GM12872 (cell line): ENCODE measurements at regions not wholly inside any gene's neighbourhood (a gene's known extent, or its start where the extent isn't known, plus 50 kb on each side); places are given as distances from the start of the nearest gene placed in this dataset.

Source experiments
- TF ChIP-seq, protein P1 (sequence below): IDR thresholded peaks from 3 replicates; pipeline ENCODE4 v1.5.1; 2011; ENCODE audit warnings: low read depth, mild to moderate bottlenecking, low read length, moderate library complexity; ENCODE audit not compliant: insufficient read depth

DNA sequence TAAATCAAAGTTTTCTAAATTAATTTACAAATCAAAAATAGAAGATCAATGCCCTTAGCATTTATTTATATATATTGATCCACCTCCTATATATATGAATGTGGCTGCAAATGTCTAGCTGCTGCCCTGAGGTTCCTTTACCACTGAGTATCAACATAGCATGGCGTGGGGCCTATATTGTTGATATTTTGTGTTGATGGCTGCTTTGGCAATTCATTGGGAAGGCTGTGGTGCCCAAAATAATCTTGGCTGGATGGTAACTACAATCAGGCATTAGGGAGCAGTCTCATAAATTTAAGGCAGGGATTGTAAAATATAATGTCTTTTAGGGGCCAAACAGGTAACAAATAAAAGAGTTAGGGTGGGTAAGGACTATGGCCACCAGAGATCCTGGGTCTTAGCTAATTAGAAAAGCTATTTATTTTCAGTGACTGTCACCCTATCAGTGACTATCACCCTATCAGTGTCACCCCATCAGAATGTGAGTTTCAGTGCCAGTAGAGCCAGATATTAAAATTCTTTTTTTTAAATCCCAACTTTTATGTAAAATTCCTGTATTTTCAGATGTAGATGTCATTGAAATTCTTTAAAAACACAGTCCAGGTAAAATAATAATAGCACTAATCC lies 190.7 kb upstream of the PCSK5 start:
- TF ChIP-seq, protein P1, sequence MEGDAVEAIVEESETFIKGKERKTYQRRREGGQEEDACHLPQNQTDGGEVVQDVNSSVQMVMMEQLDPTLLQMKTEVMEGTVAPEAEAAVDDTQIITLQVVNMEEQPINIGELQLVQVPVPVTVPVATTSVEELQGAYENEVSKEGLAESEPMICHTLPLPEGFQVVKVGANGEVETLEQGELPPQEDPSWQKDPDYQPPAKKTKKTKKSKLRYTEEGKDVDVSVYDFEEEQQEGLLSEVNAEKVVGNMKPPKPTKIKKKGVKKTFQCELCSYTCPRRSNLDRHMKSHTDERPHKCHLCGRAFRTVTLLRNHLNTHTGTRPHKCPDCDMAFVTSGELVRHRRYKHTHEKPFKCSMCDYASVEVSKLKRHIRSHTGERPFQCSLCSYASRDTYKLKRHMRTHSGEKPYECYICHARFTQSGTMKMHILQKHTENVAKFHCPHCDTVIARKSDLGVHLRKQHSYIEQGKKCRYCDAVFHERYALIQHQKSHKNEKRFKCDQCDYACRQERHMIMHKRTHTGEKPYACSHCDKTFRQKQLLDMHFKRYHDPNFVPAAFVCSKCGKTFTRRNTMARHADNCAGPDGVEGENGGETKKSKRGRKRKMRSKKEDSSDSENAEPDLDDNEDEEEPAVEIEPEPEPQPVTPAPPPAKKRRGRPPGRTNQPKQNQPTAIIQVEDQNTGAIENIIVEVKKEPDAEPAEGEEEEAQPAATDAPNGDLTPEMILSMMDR, result no peak

- TF ChIP-seq, protein P1, result no peak
These were observed 190.2 kb upstream of the PCSK5 start for GRCh38 chr9:75700252-75700640.

DNA sequence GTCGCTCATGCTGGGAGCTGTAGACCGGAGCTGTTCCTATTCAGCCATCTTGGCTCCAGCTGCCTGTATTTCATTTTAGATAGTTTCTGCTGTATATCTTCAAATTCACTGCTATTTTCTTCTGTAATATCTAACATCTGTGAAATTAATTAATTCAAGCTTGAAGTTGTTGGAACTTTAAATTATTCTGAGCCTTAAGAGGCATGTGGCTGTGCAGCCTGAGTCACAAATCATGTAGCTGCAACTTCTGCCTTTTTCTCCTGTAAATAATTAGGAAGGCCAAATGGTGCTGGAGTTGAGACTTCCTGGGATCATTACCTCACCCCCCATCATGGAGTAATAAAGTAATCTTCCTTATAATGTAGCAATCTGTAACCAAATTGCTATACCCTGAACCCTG lies 183.3 kb upstream of the PCSK5 start:
- TF ChIP-seq, protein P1, result no peak

DNA sequence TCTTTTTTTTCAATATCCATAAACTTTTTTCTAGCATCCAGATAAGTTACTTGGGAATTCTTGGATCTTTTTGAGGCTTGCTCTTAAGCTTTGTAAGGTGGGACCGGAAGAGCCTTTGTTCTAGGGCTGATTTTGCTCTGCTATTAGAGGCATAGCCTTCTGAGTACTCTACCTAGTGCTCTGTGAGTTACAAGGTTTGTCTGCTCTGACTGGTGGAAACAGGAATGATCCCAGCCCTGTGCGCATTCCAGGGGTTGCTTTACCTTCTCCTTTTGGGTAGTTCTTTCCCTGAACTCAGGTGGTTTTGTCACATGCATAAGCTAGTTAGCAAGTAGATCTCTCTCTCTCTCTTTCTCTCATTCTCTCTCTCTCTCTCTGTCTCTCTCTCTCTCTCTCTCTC lies 180.8 kb upstream of the PCSK5 start:
- TF ChIP-seq, protein P1, result no peak

- TF ChIP-seq, protein P1, result no peak
These were observed 177.8 kb upstream of the PCSK5 start for GRCh38 chr9:75712700-75713099.

DNA sequence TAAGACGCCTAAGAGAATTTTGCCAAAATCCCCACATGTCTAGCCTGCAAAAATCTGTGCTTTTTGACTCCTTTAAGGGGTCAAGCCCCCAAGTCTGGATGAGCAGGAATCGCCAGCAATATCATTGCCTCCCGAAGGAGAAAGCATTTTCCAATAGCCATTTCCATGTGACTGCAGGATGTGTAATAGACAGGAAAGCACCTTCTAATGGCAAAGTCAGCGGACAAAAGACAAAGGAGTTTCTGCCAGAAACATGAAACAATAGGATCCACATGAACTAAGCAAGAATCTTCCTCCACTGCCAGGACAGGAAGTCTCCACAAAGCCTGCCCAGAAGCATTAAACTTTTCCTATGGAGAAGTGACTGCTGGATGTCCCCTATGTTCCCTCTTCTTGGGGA lies 177.1 kb upstream of the PCSK5 start:
- TF ChIP-seq, protein P1, result no peak

- TF ChIP-seq, protein P1, result no peak
These were observed 175.1 kb upstream of the PCSK5 start for GRCh38 chr9:75715360-75715759.
